ENCODE measurements at regions not wholly inside any gene's neighbourhood (a gene's known extent, or its start where the extent isn't known, plus 50 kb on each side); places are given as distances from the start of the nearest gene placed in this dataset.

DNA sequence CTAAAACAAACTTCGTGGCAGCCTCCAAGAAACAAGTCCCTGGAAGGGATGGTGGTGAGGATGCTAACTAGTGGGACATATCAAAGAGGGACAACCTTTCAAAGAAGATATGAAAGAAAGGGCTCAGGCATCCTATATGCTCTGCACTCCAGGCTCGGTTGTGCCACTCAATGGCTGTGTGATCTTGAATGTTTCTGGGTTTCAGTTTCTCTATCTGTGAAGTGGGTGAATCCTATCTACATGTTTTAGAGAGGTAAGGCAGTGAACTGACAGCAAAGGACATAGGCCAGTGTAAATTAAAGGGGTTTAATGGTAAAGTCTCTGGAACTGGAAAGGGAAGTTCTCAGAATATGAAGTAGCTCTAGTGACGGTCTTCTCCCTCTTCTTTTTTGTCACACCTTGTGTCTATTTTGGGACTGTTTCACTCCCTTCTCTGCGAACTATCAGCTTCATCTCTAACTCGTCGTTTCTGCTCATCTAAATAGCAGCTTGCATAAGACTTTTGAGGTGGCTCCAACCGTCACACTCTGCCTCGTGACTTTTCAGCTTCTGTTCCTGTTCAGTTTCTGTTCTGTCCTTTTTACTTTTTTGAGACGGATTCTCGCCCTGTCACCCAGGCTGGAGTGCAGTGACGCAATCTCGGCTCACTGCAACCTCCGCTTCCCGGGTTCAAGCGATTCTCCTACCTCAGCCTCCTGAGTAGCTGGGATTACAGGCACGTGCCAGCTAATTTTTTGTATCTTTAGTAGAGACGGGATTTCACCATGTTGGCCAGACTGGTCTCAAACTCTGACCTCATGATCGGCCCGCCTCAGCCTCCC is 273.6 kb downstream of the SUDS3 start:
- WGBS, 4 donors = 76 to 82% (median 79%) methylated on average over 19 of the region's 19 CpGs
- no peak overlapping the region for H3K4me3 ChIP-seq
- ATAC-seq = no peak
- H3K4me1 ChIP-seq = no peaks in the 10 kb centered on the region
- TF ChIP-seq POLR2A (IDR thresholded peaks at IDR 0.05) = no peak
- TF ChIP-seq, protein P1, sequence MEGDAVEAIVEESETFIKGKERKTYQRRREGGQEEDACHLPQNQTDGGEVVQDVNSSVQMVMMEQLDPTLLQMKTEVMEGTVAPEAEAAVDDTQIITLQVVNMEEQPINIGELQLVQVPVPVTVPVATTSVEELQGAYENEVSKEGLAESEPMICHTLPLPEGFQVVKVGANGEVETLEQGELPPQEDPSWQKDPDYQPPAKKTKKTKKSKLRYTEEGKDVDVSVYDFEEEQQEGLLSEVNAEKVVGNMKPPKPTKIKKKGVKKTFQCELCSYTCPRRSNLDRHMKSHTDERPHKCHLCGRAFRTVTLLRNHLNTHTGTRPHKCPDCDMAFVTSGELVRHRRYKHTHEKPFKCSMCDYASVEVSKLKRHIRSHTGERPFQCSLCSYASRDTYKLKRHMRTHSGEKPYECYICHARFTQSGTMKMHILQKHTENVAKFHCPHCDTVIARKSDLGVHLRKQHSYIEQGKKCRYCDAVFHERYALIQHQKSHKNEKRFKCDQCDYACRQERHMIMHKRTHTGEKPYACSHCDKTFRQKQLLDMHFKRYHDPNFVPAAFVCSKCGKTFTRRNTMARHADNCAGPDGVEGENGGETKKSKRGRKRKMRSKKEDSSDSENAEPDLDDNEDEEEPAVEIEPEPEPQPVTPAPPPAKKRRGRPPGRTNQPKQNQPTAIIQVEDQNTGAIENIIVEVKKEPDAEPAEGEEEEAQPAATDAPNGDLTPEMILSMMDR (IDR thresholded peaks at IDR 0.05) = no peak
- peaks cover 0 to 5% (median 0%) of the 10 kb centered on the region in 12 donors for H3K9me3 ChIP-seq
- H3K27ac ChIP-seq = no peak overlapping the region
- no peaks in the 10 kb centered on the region for H3K27me3 ChIP-seq
- intact Hi-C loops (cut with DNase I) = no loop called here
- DNase-seq = no peak
- no peaks in the 10 kb centered on the region for H3K36me3 ChIP-seq

DNA sequence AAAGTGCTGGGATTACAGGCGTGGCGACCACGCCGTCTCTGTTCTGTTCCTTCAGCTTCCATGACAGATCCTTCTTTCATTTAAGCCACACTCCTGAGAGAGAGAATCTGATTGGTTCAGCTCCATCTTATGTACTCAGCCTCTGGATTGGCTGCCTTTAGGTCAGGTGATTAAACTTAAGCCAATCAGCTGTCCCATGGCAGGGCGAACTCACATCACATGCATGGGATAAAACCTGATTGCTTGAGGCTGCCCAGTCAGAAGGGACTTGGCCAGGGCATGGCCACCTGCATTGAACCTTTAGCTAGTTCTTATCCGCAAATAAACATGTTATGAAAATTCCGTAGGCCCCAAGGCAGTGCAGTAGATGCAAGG is 274.2 kb downstream of the SUDS3 start:
- Histone ChIP-seq H3K4me1 (no peaks in the 10 kb centered on the region), H3K4me3 (no peak overlapping the region), H3K36me3 (no peaks in the 10 kb centered on the region), H3K27me3 (no peaks in the 10 kb centered on the region), H3K27ac (no peak overlapping the region), H3K9me3 (peaks cover 0 to 5% (median 0%) of the 10 kb centered on the region in 12 donors)
- ATAC-seq = no peak
- no peak for DNase-seq
- intact Hi-C loops (cut with DNase I) = no loop called here
- 90 to 96% (median 91%) methylated on average over 7 of the region's 7 CpGs for WGBS, 4 donors
- TF ChIP-seq POLR2A (IDR thresholded peaks at IDR 0.05) = no peak
- TF ChIP-seq, protein P1 (IDR thresholded peaks at IDR 0.05) = no peak

DNA sequence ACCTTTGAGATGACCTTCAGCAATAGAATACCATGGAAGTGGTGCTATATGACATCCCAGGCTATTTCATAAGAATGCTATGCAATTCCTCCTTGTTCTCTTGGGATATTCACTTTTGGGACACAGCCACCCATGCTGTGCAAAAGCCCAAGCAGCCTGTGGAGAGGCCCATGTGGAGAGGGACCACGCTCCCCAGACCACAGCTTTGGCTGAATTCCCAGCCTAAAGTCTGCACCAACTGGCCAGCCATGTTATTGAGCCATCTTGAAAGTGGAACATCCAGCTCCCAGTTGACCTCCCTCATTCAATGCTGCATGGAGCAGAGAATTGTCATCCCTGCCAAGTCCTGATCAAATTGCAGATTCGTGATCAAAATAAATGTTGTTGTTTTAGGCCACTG is 275.1 kb downstream of the SUDS3 start:
- no peak for DNase-seq
- WGBS, 4 donors = 42 to 61% (median 56%) methylated on average over 2 of the region's 2 CpGs
- Histone ChIP-seq H3K27ac (no peak overlapping the region), H3K9me3 (no peaks in the 10 kb centered on the region), H3K36me3 (no peaks in the 10 kb centered on the region), H3K27me3 (no peaks in the 10 kb centered on the region), H3K4me1 (no peaks in the 10 kb centered on the region), H3K4me3 (no peak overlapping the region)
- ATAC-seq = no peak
- intact Hi-C loops (cut with DNase I) = no loop called here
- TF ChIP-seq POLR2A (IDR thresholded peaks at IDR 0.05) = no peak
- TF ChIP-seq, protein P1 (IDR thresholded peaks at IDR 0.05) = no peak

DNA sequence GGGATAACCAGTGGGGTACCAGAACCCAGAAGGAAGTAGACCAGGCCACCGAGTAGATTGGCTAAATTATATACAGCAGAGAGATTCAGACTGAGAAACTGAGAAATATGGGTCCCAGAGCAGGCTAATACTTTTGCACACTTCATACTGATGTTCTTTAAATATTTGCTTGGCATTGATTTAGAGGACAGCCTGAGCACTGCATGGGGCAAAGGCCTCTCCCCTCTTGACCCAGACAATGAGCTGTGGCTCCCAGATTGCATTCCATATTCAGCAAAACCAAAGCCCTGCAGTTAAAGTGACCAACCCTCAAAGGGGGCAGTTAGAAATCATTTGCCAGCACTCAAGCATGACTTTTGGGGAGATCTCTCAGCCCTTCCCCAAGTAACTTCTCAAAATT is 279.2 kb downstream of the SUDS3 start:
- Histone ChIP-seq H3K36me3 (no peaks in the 10 kb centered on the region), H3K27ac (no peak overlapping the region), H3K9me3 (no peaks in the 10 kb centered on the region), H3K4me1 (no peaks in the 10 kb centered on the region), H3K4me3 (no peak overlapping the region), H3K27me3 (no peaks in the 10 kb centered on the region)
- WGBS, 4 donors = 52 to 74% (median 68%) methylated on average over 1 of the region's 1 CpG
- DNase-seq (no peak), ATAC-seq (no peak)
- intact Hi-C loops (cut with DNase I) = no loop called here
- TF ChIP-seq, protein P1 (IDR thresholded peaks at IDR 0.05) = no peak
- TF ChIP-seq POLR2A (IDR thresholded peaks at IDR 0.05) = no peak
